Caco-2 (cell line): ENCODE measurements at regions not wholly inside any gene's neighbourhood (a gene's known extent, or its start where the extent isn't known, plus 50 kb on each side); places are given as distances from the start of the nearest gene placed in this dataset.
A peak's percentile ranks its signal among the peaks of the same experiment; 100 is the strongest.

Source experiments
- BruUV-seq: library from RNA; stranded (reverse); fragments of 400-500 nt; replicated peaks from 2 replicates; lab custom pipeline; 2021; lab: Mats Ljungman, UMichigan
- CTCF ChIA-PET: fragments of 300-600 bp; sonication (Branson Sonifier 250); formaldehyde crosslinking; loops from one replicate; lab custom pipeline; 2022; ENCODE audit warnings: antibody characterized with exemption; lab: Charles Lee
- POLR2A ChIA-PET: fragments of 300-600 bp; sonication (Branson Sonifier 250); formaldehyde crosslinking; loops from one replicate; lab custom pipeline; 2022; ENCODE audit warnings: antibody characterized with exemption; lab: Charles Lee
- DNase-seq, 2 experiments: peaks; one replicate each; pipeline versions ENCODE4 v3.0.0 to v3.0.0-alpha.2; 2020 to 2022
- H3K27me3 ChIP-seq: replicated peaks from 2 replicates; pipeline ENCODE4 v1.6.0; 2011; ENCODE audit warnings: low read length; ENCODE audit not compliant: control insufficient read depth, insufficient read depth
- H3K36me3 ChIP-seq: 2 replicates; pipeline ENCODE4 v1.5.1; 2011; ENCODE audit warnings: low read length; ENCODE audit not compliant: control insufficient read depth, insufficient read depth
- H3K4me1 ChIP-seq: fragments of 250-450 bp; sonication (Bioruptor Pico); 2 replicates; pipeline ENCODE4 v1.5.1; 2020; ENCODE audit warnings: mild to moderate bottlenecking
- H3K4me3 ChIP-seq: 2 replicates; pipeline ENCODE4 v1.5.1; 2011; ENCODE audit warnings: low read depth, mild to moderate bottlenecking, control low read depth, low read length
- H3K9me3 ChIP-seq: fragments of 250-450 bp; sonication (Bioruptor Pico); 2 replicates; pipeline ENCODE4 v1.5.1; 2020; ENCODE audit warnings: mild to moderate bottlenecking, moderate library complexity
- H3K27ac Mint-ChIP-seq: one replicate; pipeline ENCODE4 v1.8.0; 2022; ENCODE audit warnings: mixed read lengths; ENCODE audit not compliant: unreplicated experiment
- H3K27me3 Mint-ChIP-seq: one replicate; pipeline ENCODE4 v1.8.0; 2022; ENCODE audit warnings: mixed read lengths; ENCODE audit not compliant: insufficient read depth, unreplicated experiment
- H3K36me3 Mint-ChIP-seq: one replicate; pipeline ENCODE4 v1.8.0; 2022; ENCODE audit warnings: mild to moderate bottlenecking, mixed read lengths; ENCODE audit not compliant: insufficient read depth, unreplicated experiment
- H3K4me1 Mint-ChIP-seq: one replicate; pipeline ENCODE4 v1.8.0; 2022; ENCODE audit warnings: low read depth, mixed read lengths; ENCODE audit not compliant: unreplicated experiment
- H3K4me3 Mint-ChIP-seq: one replicate; pipeline ENCODE4 v1.8.0; 2022; ENCODE audit warnings: mild to moderate bottlenecking, moderate library complexity, mixed read lengths; ENCODE audit not compliant: unreplicated experiment
- H3K9me3 Mint-ChIP-seq: one replicate; pipeline ENCODE4 v1.8.0; 2022; ENCODE audit warnings: mixed read lengths; ENCODE audit not compliant: unreplicated experiment
- intact Hi-C: fragments of 100-400 bp; cut with micrococcal nuclease; formaldehyde crosslinking; loops from one replicate; pipeline ENCODE4 v1.10.0; 2022; ENCODE audit not compliant: unreplicated experiment
- TF ChIP-seq, protein P1 (sequence below), 2 experiments: fragments of 200-600 bp in 1 of 2; IDR thresholded peaks; 1 replicate in 1 of 2; 2 replicates in 1 of 2; pipeline versions ENCODE4 v1.5.1 to v1.8.0; 2011 to 2022; ENCODE audit warnings: antibody characterized with exemption in 1 of 2, control low read depth in 1 of 2, inconsistent platforms in 1 of 2, low read depth in 1 of 2, low read length in 1 of 2, mild to moderate bottlenecking in 1 of 2, moderate library complexity in 1 of 2; ENCODE audit not compliant: insufficient read depth in 1 of 2, severe bottlenecking in 1 of 2, unreplicated experiment in 1 of 2

DNA sequence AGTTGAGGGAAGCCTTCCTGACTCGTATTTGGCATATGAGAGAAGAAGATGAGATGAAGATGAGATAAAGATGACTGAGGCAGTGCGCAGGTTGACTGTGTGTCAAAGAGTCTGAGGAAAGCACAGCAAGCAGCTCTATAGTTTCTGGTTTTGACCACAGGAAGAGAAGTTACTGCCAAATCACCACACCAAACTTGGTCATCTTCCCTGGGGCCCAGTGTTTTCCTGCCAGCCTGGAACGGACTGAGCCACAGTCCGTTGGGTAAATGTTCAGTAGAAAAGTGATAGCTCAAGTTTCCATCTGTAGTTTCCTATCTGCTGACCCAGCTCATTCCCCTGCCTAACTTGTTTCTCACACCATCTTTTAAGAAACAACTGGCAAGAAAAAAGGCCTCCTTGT, 80.7 kb upstream of the ADAMTS19 start:
- Histone ChIP-seq H3K4me3 (no peak overlapping the region), H3K36me3 (no peaks in the 10 kb centered on the region), H3K9me3 (no peaks in the 10 kb centered on the region), H3K4me1 (peaks cover 29% of the 10 kb centered on the region), H3K27me3 (no peaks in the 10 kb centered on the region)
- H3K4me1 Mint-ChIP-seq: peaks cover 12% of the 10 kb centered on the region
- H3K36me3 Mint-ChIP-seq: no peaks in the 10 kb centered on the region
- no peaks in the 10 kb centered on the region for H3K9me3 Mint-ChIP-seq
- ChIA-PET POLR2A (no interaction called here), CTCF (no interaction called here)
- TF ChIP-seq, protein P1, sequence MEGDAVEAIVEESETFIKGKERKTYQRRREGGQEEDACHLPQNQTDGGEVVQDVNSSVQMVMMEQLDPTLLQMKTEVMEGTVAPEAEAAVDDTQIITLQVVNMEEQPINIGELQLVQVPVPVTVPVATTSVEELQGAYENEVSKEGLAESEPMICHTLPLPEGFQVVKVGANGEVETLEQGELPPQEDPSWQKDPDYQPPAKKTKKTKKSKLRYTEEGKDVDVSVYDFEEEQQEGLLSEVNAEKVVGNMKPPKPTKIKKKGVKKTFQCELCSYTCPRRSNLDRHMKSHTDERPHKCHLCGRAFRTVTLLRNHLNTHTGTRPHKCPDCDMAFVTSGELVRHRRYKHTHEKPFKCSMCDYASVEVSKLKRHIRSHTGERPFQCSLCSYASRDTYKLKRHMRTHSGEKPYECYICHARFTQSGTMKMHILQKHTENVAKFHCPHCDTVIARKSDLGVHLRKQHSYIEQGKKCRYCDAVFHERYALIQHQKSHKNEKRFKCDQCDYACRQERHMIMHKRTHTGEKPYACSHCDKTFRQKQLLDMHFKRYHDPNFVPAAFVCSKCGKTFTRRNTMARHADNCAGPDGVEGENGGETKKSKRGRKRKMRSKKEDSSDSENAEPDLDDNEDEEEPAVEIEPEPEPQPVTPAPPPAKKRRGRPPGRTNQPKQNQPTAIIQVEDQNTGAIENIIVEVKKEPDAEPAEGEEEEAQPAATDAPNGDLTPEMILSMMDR (IDR thresholded peaks at IDR 0.05; ENCODE audit: insufficient read depth in 1 of 2, low read depth in 1 of 2, low read length in 1 of 2, severe bottlenecking in 1 of 2, unreplicated experiment in 1 of 2): no peak
- no TSS peak for BruUV-seq
- no peak for DNase-seq
- H3K27ac Mint-ChIP-seq: no peak overlapping the region
- H3K4me3 Mint-ChIP-seq: no peak overlapping the region
- no peaks in the 10 kb centered on the region for H3K27me3 Mint-ChIP-seq
- intact Hi-C loops: no loop called here

DNA sequence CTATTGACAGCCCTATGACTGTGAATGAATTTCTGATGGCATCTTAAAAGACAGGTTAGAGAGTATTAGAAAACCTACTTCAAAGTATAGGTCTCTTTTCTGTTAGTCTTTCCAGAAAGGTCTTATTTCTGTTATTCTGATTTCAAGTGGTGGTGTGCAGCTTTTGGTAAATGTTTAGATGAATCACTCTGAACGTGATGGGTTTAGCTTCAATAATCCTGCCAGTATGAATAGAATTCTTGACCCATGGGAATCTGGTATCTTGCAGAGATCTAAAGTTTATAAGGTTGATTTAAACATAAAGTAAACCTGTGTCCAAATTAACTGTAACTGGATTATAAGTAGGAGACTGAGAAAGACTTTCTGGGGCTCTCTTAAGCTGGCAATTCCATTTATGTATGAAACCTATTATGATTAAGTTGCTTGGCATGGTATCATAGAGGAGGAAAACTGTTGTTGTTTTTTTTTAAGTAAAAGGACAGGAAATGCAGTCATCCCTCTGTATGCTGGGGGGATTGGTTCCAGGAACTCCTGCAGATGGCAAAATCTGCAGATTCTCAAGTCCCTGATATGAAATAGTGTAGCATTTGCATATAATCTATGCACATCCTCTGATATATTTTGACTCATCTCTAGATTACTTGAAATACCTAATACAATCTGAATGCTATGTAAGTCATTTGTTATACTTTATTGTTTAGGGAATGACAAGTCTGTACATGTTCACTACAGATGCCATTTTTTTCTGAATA, 77.0 kb upstream of the ADAMTS19 start:
- H3K27me3 Mint-ChIP-seq: no peaks in the 10 kb centered on the region
- H3K36me3 ChIP-seq: no peaks in the 10 kb centered on the region
- no peak overlapping the region for H3K27ac Mint-ChIP-seq

DNA sequence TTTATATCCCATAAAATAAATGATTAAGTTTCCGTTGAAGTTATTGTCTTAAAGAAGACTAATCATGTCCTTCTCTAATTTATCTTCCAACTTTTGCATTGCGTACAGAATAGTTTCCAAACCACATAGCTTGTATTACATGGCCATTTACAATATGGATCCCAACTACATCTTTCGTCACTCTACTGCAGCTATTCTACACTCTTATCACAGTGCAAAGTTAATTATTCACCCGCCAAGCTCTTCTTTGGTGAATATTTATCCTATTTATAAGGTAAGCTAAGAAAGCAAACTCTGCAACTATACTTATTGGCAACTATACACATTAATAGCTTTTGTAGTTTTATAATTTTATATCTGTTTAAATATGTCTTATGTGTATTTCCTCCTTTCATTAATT, 75.9 kb upstream of the ADAMTS19 start:
- peaks cover 8% of the 10 kb centered on the region; the same call in 1 of the 2 replicates for H3K4me1 ChIP-seq
- BruUV-seq: no TSS peak
- Mint-ChIP-seq H3K4me3 (no peak overlapping the region), H3K36me3 (no peaks in the 10 kb centered on the region), H3K27me3 (no peaks in the 10 kb centered on the region), H3K27ac (no peak overlapping the region), H3K4me1 (no peaks in the 10 kb centered on the region), H3K9me3 (no peaks in the 10 kb centered on the region)
- TF ChIP-seq, protein P1 (IDR thresholded peaks at IDR 0.05; ENCODE audit: insufficient read depth in 1 of 2, low read depth in 1 of 2, low read length in 1 of 2, severe bottlenecking in 1 of 2, unreplicated experiment in 1 of 2): no peak
- intact Hi-C loops: no loop called here
- H3K4me3 ChIP-seq: no peak overlapping the region
- ChIA-PET POLR2A (no interaction called here), CTCF (no interaction called here)
- no peaks in the 10 kb centered on the region for H3K27me3 ChIP-seq
- DNase-seq: peak in 1 of 2 experiments; percentile 9
- H3K9me3 ChIP-seq: no peaks in the 10 kb centered on the region
- no peaks in the 10 kb centered on the region for H3K36me3 ChIP-seq

More for the DNA sequence above, 77.0 kb upstream of the ADAMTS19 start:
- H3K27me3 ChIP-seq: no peaks in the 10 kb centered on the region
- no peak for DNase-seq
- TF ChIP-seq, protein P1 (IDR thresholded peaks at IDR 0.05; ENCODE audit: insufficient read depth in 1 of 2, low read depth in 1 of 2, low read length in 1 of 2, severe bottlenecking in 1 of 2, unreplicated experiment in 1 of 2): no peak
- Mint-ChIP-seq H3K4me1 (peaks cover 2% of the 10 kb centered on the region), H3K9me3 (no peaks in the 10 kb centered on the region), H3K36me3 (no peaks in the 10 kb centered on the region), H3K4me3 (no peak overlapping the region)
- CTCF ChIA-PET: no interaction called here
- BruUV-seq: no TSS peak
- intact Hi-C loops: no loop called here
- no peak overlapping the region for H3K4me3 ChIP-seq
- POLR2A ChIA-PET: no interaction called here
- peaks cover 15% of the 10 kb centered on the region; the same call in 1 of the 2 replicates for H3K4me1 ChIP-seq
- H3K9me3 ChIP-seq: no peaks in the 10 kb centered on the region
